Pancreas (tissue), 10 donors: ENCODE measurements at regions not wholly inside any gene's neighbourhood (a gene's known extent, or its start where the extent isn't known, plus 50 kb on each side); places are given as distances from the start of the nearest gene placed in this dataset.

Source experiments
- ATAC-seq, 4 donors: fragments of 200-7000 bp; cut with Tn5 transposase; one replicate each; pipeline versions ENCODE4 v1.8.0 to v1.9.1; 2020; ENCODE audit warnings: mild to moderate bottlenecking in 4 of 4, moderate library complexity in 4 of 4
- DNase-seq, 6 donors: peaks; one replicate each; pipeline ENCODE4 v3.0.0-alpha.2; 2020
- FAIRE-seq: peaks from 2 replicates; lab custom pipeline; 2012; peaks lifted over from hg19 to GRCh38; lab: Jason Lieb, UNC
- H3K27ac ChIP-seq, 4 donors: fragments of 200-600 bp; sonication (generic); 1 replicate in 3 of 4; 2 replicates in 1 of 4; pipeline versions ENCODE4 v1.5.0 to v1.8.0; 2020
- H3K27me3 ChIP-seq, 4 donors: fragments of 200-600 bp; one replicate each; pipeline ENCODE4 v1.8.0; 2021
- H3K36me3 ChIP-seq, 3 donors: fragments of 200-600 bp; sonication (generic) in 1 of 3; one replicate each; pipeline versions ENCODE4 v1.5.0 to v1.8.0; 2020 to 2021
- H3K4me1 ChIP-seq, 3 donors: fragments of 200-600 bp; one replicate each; pipeline ENCODE4 v1.8.0; 2021
- H3K4me3 ChIP-seq, 4 donors: fragments of 200-600 bp; sonication (generic) in 2 of 4; one replicate each; pipeline versions ENCODE4 v1.5.0 to v1.8.0; 2020 to 2021
- H3K9me3 ChIP-seq, 4 donors: fragments of 200-600 bp; one replicate each; pipeline ENCODE4 v1.8.0; 2021
- CTCF ChIP-seq, 4 donors: fragments of 200-600 bp; sonication (generic) in 3 of 4; IDR thresholded peaks; one replicate each; pipeline versions ENCODE4 v1.5.0 to v1.8.0; 2021; ENCODE audit warnings: antibody characterized with exemption in 4 of 4
- WGBS, 2 donors: extraction: QIAGEN DNeasy Blood & Tissue Kit; methylation state at CpG; one replicate each; pipeline ENCODE4 v1.1.7; 2013; 5-methylcytosine and 5-hydroxymethylcytosine counted together
- intact Hi-C, 3 donors: fragments of 100-400 bp; cut with DNase I; formaldehyde crosslinking; loops; one replicate each; pipeline versions ENCODE4 v1.11.1 to v1.14.2; 2022
- donor health status: healthy with polysubstance abuse.
- donor health status: DM: no; HTN: no; CAD: no; lungs with moderate emphysema.
- donor health status: DM: no; HTN: no; CAD: no.
- donor health status: control.
- donor health status: control.
- donor health status: Bipolar disorder and iron deficiency.
- donor health status: DM: yes; HTN: yes; CAD: no.
- donor health status: DM: no; HTN: no; CAD: no.
- donor health status: DM: no; HTN: no; CAD: no.
- donor health status: DM: yes; HTN: yes; CAD: no.

DNA sequence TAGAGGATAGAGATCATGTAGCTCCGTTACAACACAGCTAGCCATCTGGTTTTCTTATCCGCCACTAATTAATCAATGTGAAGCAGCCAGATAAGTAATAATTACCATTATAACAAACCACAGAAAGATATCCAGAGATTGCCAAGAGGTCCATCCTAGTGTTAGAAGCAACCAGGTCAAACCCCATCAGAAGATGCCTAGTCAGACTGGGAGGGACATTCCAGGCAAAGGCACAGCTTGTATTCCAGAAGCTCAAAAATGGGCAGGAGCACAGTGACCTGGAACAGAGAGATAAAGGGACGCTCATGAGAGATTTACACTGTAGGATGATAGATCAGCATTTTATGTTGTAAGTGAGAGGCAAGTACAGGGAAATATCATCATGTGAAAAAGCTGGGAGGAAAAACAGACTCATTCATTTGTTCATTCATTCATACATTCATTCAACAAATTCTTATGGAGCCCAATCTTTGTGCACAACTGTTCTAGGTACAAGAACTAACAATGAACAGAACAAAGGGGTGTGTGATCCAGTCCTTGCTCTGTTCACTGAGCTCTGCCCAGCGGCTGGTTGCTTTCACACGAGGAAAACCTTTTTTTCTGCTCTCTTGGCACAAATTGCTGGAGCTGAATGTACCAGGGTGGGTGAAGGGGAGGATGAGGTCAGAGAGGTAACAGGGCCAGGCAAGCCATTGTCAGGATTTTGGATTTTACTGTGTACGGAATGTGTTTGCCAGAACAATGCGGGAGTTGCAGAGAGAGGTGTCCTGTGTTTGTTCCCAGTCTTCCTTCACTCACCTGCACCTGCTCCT lies 240.8 kb upstream of the FGGY start:
- FAIRE-seq (no peak), ATAC-seq (peak; percentile 66 to 79 (median 75)), DNase-seq (peak in 4 of 6 donors; percentile 59 to 76 (median 70))
- Histone ChIP-seq H3K36me3 (no peaks in the 10 kb centered on the region), H3K27me3 (no peaks in the 10 kb centered on the region), H3K4me3 (peak overlapping the region in 1 of 4 donors; percentile 19), H3K4me1 (peaks cover 29 to 57% (median 49%) of the 10 kb centered on the region in 3 donors), H3K9me3 (no peaks in the 10 kb centered on the region), H3K27ac (peak overlapping the region; percentile 37 to 78 (median 67))
- intact Hi-C loops = loop anchor here in 1 of 3 donors (10.0 kb wide), 1 partner anchor 271 kb away; the partner anchor contains the start of gene JUN
- WGBS, 2 donors = 18 to 23% methylated on average over 7 of the region's 7 CpGs
- no peak for TF ChIP-seq CTCF (IDR thresholded peaks at IDR 0.05)

DNA sequence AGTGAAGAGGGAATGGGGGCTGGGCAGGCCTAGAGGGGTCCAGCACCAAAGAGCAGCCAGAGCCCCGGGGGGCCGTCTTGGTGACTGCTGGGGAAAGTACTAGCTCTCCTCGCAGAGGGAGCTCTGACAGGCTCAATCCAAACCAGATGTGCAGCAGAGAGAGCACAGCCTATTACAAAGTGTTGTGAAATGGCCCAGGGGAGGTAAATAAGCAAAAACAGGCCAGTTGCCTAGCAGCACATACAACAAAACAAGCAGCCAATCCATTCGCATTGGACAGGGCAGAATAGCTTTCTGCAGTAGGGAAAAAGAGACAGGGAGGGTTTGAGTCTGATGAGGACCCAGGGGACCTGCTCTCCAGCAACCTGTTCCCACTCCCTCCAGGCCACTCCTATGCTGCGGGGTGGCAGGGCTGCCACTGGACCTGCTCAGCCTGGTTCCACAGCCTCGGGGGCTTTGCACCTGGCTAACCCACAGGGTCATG lies 239.6 kb upstream of the FGGY start:
- TF ChIP-seq CTCF (IDR thresholded peaks at IDR 0.05) = no peak
- FAIRE-seq (no peak), ATAC-seq (peak; percentile 77 to 89 (median 86)), DNase-seq (peak; percentile 62 to 78 (median 71))
- H3K9me3 ChIP-seq = no peaks in the 10 kb centered on the region
- peak overlapping the region in 3 of 4 donors; percentile 9 to 19 (median 11) for H3K4me3 ChIP-seq
- intact Hi-C loops = loop anchor here in 1 of 3 donors (10.0 kb wide), 1 partner anchor 272 kb away; the partner anchor contains the start of gene JUN
- no peaks in the 10 kb centered on the region for H3K36me3 ChIP-seq
- peaks cover 28 to 50% (median 50%) of the 10 kb centered on the region in 3 donors for H3K4me1 ChIP-seq
- whole genome bisulfite sequencing, 2 donors = 29 to 32% methylated on average over 6 of the region's 6 CpGs
- H3K27ac ChIP-seq = peak overlapping the region; percentile 37 to 78 (median 67)
- H3K27me3 ChIP-seq = no peaks in the 10 kb centered on the region

GRCh38 chr1:59057796-59058195 lies 239.1 kb upstream of the FGGY start:
- no peaks in the 10 kb centered on the region for H3K9me3 ChIP-seq
- peak overlapping the region; percentile 37 to 78 (median 67) for H3K27ac ChIP-seq
- intact Hi-C loops = loop anchor here in 1 of 3 donors (10.0 kb wide), 1 partner anchor 273 kb away; the partner anchor contains the start of gene JUN
- no peaks in the 10 kb centered on the region for H3K36me3 ChIP-seq
- peaks cover 25 to 51% (median 50%) of the 10 kb centered on the region in 3 donors for H3K4me1 ChIP-seq
- no peak for DNase-seq
- FAIRE-seq = no peak
- TF ChIP-seq CTCF (IDR thresholded peaks at IDR 0.05) = no peak
- ATAC-seq = no peak
- H3K4me3 ChIP-seq = peak overlapping the region in 3 of 4 donors; percentile 9 to 19 (median 11)
- 79 to 82% methylated on average over 3 of the region's 3 CpGs for WGBS, 2 donors
- no peaks in the 10 kb centered on the region for H3K27me3 ChIP-seq

DNA sequence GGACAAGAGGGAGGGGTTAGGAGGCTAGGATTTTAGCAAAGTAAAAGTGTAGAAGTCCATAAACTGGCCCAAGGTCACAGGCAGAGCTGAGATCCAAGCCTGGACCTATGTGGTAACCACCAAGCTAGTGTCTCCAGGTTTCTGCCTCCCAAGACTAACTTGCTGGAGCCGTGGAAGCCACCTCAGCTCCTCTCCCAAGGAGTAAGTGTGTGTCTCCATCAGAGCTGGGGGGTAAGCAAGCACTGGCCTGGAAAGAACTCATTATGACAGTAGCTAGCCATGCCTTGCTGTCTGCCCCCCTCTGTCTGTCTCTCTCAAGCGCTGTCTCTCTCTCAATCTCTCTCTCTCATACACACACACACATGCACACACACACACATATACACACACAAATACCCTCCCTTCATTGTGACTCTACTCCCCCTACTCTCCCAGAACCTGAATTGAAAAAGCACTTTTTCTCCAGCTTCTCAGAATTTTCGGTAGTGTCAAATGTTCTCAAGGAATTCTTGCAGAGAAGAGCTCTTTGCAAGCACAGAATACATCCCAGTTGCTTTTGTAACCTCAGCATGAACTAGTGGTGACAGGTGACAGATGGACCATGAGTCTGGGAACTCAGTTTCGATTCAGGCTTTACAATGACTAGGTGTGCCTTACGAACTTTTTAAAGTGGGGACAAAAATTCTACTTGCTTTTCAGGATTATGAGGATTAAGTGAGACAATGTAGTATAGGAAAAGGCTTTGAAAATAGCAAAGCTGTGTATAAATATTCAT lies 238.0 kb upstream of the FGGY start:
- no peaks in the 10 kb centered on the region for H3K36me3 ChIP-seq
- DNase-seq (peak in 2 of 6 donors; percentile 9 to 42), ATAC-seq (peak in 2 of 4 donors; percentile 15 to 21), FAIRE-seq (no peak)
- H3K27me3 ChIP-seq = no peaks in the 10 kb centered on the region
- TF ChIP-seq CTCF (IDR thresholded peaks at IDR 0.05) = no peak
- WGBS, 2 donors = 71 to 73% methylated on average over 5 of the region's 5 CpGs
- H3K4me1 ChIP-seq = peaks cover 23 to 46% (median 43%) of the 10 kb centered on the region in 3 donors
- H3K4me3 ChIP-seq = no peak overlapping the region
- H3K27ac ChIP-seq = peak overlapping the region in 1 of 4 donors; percentile 78
- H3K9me3 ChIP-seq = no peaks in the 10 kb centered on the region
- intact Hi-C loops = loop anchor here in 1 of 3 donors (10.0 kb wide), 1 partner anchor 274 kb away; the partner anchor contains the start of gene JUN
